AG04450 (cell line): ENCODE measurements at regions not wholly inside any gene's neighbourhood (a gene's known extent, or its start where the extent isn't known, plus 50 kb on each side); places are given as distances from the start of the nearest gene placed in this dataset.

ENCODE experiments used
- CTCF ChIA-PET: fragments of 300-600, 350-600 bp; formaldehyde crosslinking; extraction: SDS; loops from one replicate; lab custom pipeline; 2022; ENCODE audit warnings: antibody characterized with exemption, inconsistent platforms; lab: Charles Lee
- POLR2A ChIA-PET: fragments of 350-600 bp; formaldehyde crosslinking; extraction: SDS; loops from one replicate; lab custom pipeline; 2021; ENCODE audit warnings: antibody characterized with exemption, inconsistent platforms; lab: Yijun Ruan, JAX
- DNase-seq: peaks from one replicate; pipeline ENCODE4 v3.0.0-alpha.2; 2011; ENCODE audit warnings: low read depth, low spot score
- H3K27ac ChIP-seq: one replicate; pipeline ENCODE4 v1.5.1; 2012; ENCODE audit warnings: low read depth, low read length, control low read depth
- H3K27me3 ChIP-seq: one replicate; pipeline ENCODE4 v1.6.0; 2012; ENCODE audit warnings: low read length; ENCODE audit not compliant: control insufficient read depth, insufficient read depth
- H3K4me3 ChIP-seq: 2 replicates; pipeline ENCODE4 v1.5.1; 2011; ENCODE audit warnings: mild to moderate bottlenecking, low read depth, low read length, control low read depth
- H3K9me3 ChIP-seq: 2 replicates; pipeline ENCODE4 v1.5.1; 2012; ENCODE audit warnings: low read length; ENCODE audit not compliant: control insufficient read depth, insufficient read depth
- CTCF ChIP-seq: IDR thresholded peaks from 2 replicates; pipeline ENCODE4 v1.5.1; 2011; ENCODE audit warnings: low read depth, low read length, control low read depth, inconsistent platforms

- H3K27ac ChIP-seq = no peak overlapping the region
- no peaks in the 10 kb centered on the region for H3K27me3 ChIP-seq
- no peak for DNase-seq
- no peak overlapping the region for H3K4me3 ChIP-seq
- TF ChIP-seq CTCF = no peak
- ChIA-PET POLR2A (no interaction called here), CTCF (no interaction called here)
- no peaks in the 10 kb centered on the region; the same call in 1 of the 2 replicates for H3K9me3 ChIP-seq
Measured at GRCh38 chr5:99239826-99240360, 311.1 kb upstream of the CHD1 start.

GRCh38 chr5:99191206-99191745 is 262.5 kb upstream of the CHD1 start:
- no peak overlapping the region for H3K27ac ChIP-seq
- H3K4me3 ChIP-seq = no peak overlapping the region
- no peak for DNase-seq
- no peak for TF ChIP-seq CTCF
- H3K27me3 ChIP-seq = no peaks in the 10 kb centered on the region
- POLR2A ChIA-PET = no interaction called here
- no peaks in the 10 kb centered on the region for H3K9me3 ChIP-seq
- CTCF ChIA-PET = no interaction called here

GRCh38 chr5:99187611-99188010 is 258.8 kb upstream of the CHD1 start:
- DNase-seq = no peak
- TF ChIP-seq CTCF = no peak
- CTCF ChIA-PET = no interaction called here
- no peak overlapping the region for H3K27ac ChIP-seq
- H3K27me3 ChIP-seq = no peaks in the 10 kb centered on the region
- POLR2A ChIA-PET = no interaction called here
- no peak overlapping the region for H3K4me3 ChIP-seq
- H3K9me3 ChIP-seq = no peaks in the 10 kb centered on the region

- DNase-seq = no peak
- CTCF ChIA-PET = no interaction called here
- POLR2A ChIA-PET = no interaction called here
- no peaks in the 10 kb centered on the region for H3K9me3 ChIP-seq
- H3K4me3 ChIP-seq = no peak overlapping the region
- no peak for TF ChIP-seq CTCF
- no peak overlapping the region for H3K27ac ChIP-seq
- no peaks in the 10 kb centered on the region for H3K27me3 ChIP-seq
Measured at GRCh38 chr5:99179206-99179605, 250.4 kb upstream of the CHD1 start.

GRCh38 chr5:99177796-99178195 is 249.0 kb upstream of the CHD1 start:
- no peak for DNase-seq
- H3K9me3 ChIP-seq = no peaks in the 10 kb centered on the region
- ChIA-PET POLR2A (no interaction called here), CTCF (no interaction called here)
- no peaks in the 10 kb centered on the region for H3K27me3 ChIP-seq
- H3K4me3 ChIP-seq = no peak overlapping the region
- TF ChIP-seq CTCF = no peak
- no peak overlapping the region for H3K27ac ChIP-seq
